ENCODE measurements at regions not wholly inside any gene's neighbourhood (a gene's known extent, or its start where the extent isn't known, plus 50 kb on each side); places are given as distances from the start of the nearest gene placed in this dataset.

DNA sequence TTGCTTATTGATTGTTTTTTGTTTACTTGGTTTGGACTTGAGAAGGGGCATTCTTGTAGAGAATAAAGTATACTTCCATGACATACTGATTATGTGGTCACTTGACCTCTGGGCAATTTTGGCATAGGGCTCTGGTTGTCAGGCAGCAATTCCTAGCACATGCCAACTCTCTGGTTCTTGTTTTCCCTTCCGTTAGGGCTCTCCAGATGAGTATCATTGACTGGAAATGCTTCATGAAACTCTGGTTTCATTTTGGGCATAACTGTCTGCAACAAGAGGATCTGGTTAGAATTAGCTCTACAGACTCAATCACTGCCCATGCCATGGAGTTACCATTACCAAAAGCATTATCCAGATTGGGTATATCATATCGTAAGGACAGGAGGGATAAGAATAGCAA, 1057.9 kb downstream of the FAT4 start:
- Histone ChIP-seq H4K20me1 (ENCODE audit: control insufficient read depth, insufficient read depth, low read length, poor library complexity, severe bottlenecking) (no peaks in the 10 kb centered on the region), H3K4me3 (ENCODE audit: control extremely low read depth in 1 of 5, extremely low read depth in 1 of 5, insufficient read depth in 1 of 5, low read depth in 2 of 5, low read length in 4 of 5) (no peak overlapping the region), H3K79me2 (ENCODE audit: control insufficient read depth, insufficient read depth, low read length) (no peaks in the 10 kb centered on the region), H3K27ac (ENCODE audit: low read length in 2 of 2) (no peak overlapping the region), H3K4me1 (ENCODE audit: control insufficient read depth in 2 of 2, insufficient read depth in 2 of 2, low read length in 2 of 2) (no peaks in the 10 kb centered on the region), H2AFZ (ENCODE audit: insufficient read depth, low read depth, low read length, poor library complexity, severe bottlenecking) (no peak overlapping the region), H3K9me3 (ENCODE audit: control extremely low read depth in 1 of 3, control insufficient read depth in 2 of 3, insufficient read depth in 1 of 3, low read length in 2 of 3) (no peaks in the 10 kb centered on the region), H3K4me2 (replicated peaks; ENCODE audit: low read depth, low read length, poor library complexity, severe bottlenecking) (no peak overlapping the region), H3K27me3 (replicated peaks in 1 of 4; ENCODE audit: control extremely low read depth in 1 of 4, control insufficient read depth in 3 of 4, insufficient read depth in 4 of 4, low read length in 3 of 4) (no peaks in the 10 kb centered on the region), H3K36me3 (replicated peaks in 1 of 2; ENCODE audit: control extremely low read depth in 1 of 2, control insufficient read depth in 1 of 2, extremely low read depth in 1 of 2, insufficient read depth in 2 of 2, low read length in 1 of 2) (no peaks in the 10 kb centered on the region), H3K9ac (ENCODE audit: low read length) (no peak overlapping the region)
- Mint-ChIP-seq H3K27ac (no peak overlapping the region), H3K4me1 (no peaks in the 10 kb centered on the region), H3K27me3 (no peaks in the 10 kb centered on the region), H3K9me3 (ENCODE audit: insufficient read depth) (no peaks in the 10 kb centered on the region), H3K4me3 (no peak overlapping the region)
- ChIA-PET CTCF (no interaction called here), POLR2A (no interaction called here)
- DNase-seq (no peak), ATAC-seq (ENCODE audit: low read depth) (no peak)
- intact Hi-C loops (cut with micrococcal nuclease) = no loop called here
- no CpG with 5 or more reads among the region's 2 CpGs for WGBS (ENCODE audit: insufficient coverage)
- TF ChIP-seq CTCF (IDR thresholded peaks at IDR 0.05) (no peak), EZH2 (IDR thresholded peaks at IDR 0.05; ENCODE audit: borderline replicate concordance, insufficient read depth, low read depth, low read length, poor library complexity, severe bottlenecking) (no peak)

DNA sequence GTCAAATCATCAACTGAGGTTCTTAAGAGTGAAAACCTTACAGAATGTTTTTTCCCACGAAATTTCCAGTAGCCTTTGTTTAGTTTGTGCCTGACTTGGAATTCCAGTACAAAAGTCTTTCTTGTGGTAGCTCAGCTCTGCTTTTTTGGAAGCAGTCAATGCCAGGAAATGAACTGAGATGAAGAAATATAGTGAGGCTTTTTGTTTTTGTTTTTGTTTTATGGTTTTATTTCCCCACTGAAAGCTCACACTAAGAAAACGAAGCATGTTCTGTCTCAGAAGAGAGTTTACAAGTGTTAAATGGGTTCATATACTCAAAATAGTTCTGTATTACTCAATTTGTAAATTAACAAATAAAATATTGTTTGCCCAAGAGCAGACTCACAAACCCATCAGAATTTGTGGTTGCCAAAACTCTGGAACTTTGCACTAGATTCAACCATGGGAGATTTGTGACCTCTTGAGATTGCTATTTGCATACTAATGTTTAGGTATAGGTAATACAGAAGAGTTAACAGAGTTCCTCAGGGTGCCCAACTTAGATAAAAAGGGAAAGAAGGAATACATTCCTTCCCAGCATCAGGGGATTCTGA, 1060.8 kb downstream of the FAT4 start:
- Histone ChIP-seq H3K27ac (ENCODE audit: low read length in 2 of 2) (no peak overlapping the region), H3K4me3 (ENCODE audit: control extremely low read depth in 1 of 5, extremely low read depth in 1 of 5, insufficient read depth in 1 of 5, low read depth in 2 of 5, low read length in 4 of 5) (no peak overlapping the region), H4K20me1 (ENCODE audit: control insufficient read depth, insufficient read depth, low read length, poor library complexity, severe bottlenecking) (no peaks in the 10 kb centered on the region), H3K9ac (ENCODE audit: low read length) (no peak overlapping the region), H3K79me2 (ENCODE audit: control insufficient read depth, insufficient read depth, low read length) (no peaks in the 10 kb centered on the region), H2AFZ (ENCODE audit: insufficient read depth, low read depth, low read length, poor library complexity, severe bottlenecking) (no peak overlapping the region), H3K4me2 (replicated peaks; ENCODE audit: low read depth, low read length, poor library complexity, severe bottlenecking) (no peak overlapping the region), H3K9me3 (ENCODE audit: control extremely low read depth in 1 of 3, control insufficient read depth in 2 of 3, insufficient read depth in 1 of 3, low read length in 2 of 3) (no peaks in the 10 kb centered on the region), H3K27me3 (replicated peaks in 1 of 4; ENCODE audit: control extremely low read depth in 1 of 4, control insufficient read depth in 3 of 4, insufficient read depth in 4 of 4, low read length in 3 of 4) (no peaks in the 10 kb centered on the region), H3K4me1 (ENCODE audit: control insufficient read depth in 2 of 2, insufficient read depth in 2 of 2, low read length in 2 of 2) (no peaks in the 10 kb centered on the region), H3K36me3 (replicated peaks in 1 of 2; ENCODE audit: control extremely low read depth in 1 of 2, control insufficient read depth in 1 of 2, extremely low read depth in 1 of 2, insufficient read depth in 2 of 2, low read length in 1 of 2) (no peaks in the 10 kb centered on the region)
- no peaks in the 10 kb centered on the region for H3K27me3 Mint-ChIP-seq
- intact Hi-C loops (cut with micrococcal nuclease) = no loop called here
- ATAC-seq (ENCODE audit: low read depth) = no peak
- ChIA-PET CTCF (no interaction called here), POLR2A (no interaction called here)
- no peak for DNase-seq
- no peak overlapping the region for H3K4me3 Mint-ChIP-seq
- H3K9me3 Mint-ChIP-seq (ENCODE audit: insufficient read depth) = no peaks in the 10 kb centered on the region
- H3K4me1 Mint-ChIP-seq = no peaks in the 10 kb centered on the region
- TF ChIP-seq CTCF (IDR thresholded peaks at IDR 0.05) = no peak
- no peak for TF ChIP-seq EZH2 (IDR thresholded peaks at IDR 0.05; ENCODE audit: borderline replicate concordance, insufficient read depth, low read depth, low read length, poor library complexity, severe bottlenecking)
- no peak overlapping the region for H3K27ac Mint-ChIP-seq
- WGBS (ENCODE audit: insufficient coverage) = 33% methylated on average over 1 of the region's 2 CpGs

Data from B cell (primary cell).